GM23338 (cell line): ENCODE measurements at regions not wholly inside any gene's neighbourhood (a gene's known extent, or its start where the extent isn't known, plus 50 kb on each side); places are given as distances from the start of the nearest gene placed in this dataset.

Experiments used
- ATAC-seq: fragments of 200-7000 bp; cut with Tn5 transposase; 3 replicates; pipeline ENCODE4 v1.9.1; 2020
- DNase-seq: peaks from one replicate; pipeline ENCODE4 v3.0.0-alpha.2; 2015; ENCODE audit warnings: low spot score
- H2AFZ ChIP-seq: fragments of 200-600 bp; sonication (generic); 2 replicates; pipeline ENCODE4 v1.8.0; 2016; ENCODE audit warnings: antibody characterized with exemption, mild to moderate bottlenecking, moderate library complexity
- H3F3A ChIP-seq: fragments of 200-600 bp; sonication (generic); replicated peaks from 2 replicates; pipeline ENCODE4 v1.8.0; 2017; ENCODE audit warnings: antibody characterized with exemption, mixed run types, low read depth
- H3K27ac ChIP-seq: fragments of 200-600 bp; sonication (generic); 2 replicates; pipeline ENCODE4 v1.6.1; 2016; ENCODE audit warnings: low read depth
- H3K27me3 ChIP-seq: fragments of 200-600 bp; sonication (generic); 2 replicates; pipeline ENCODE4 v1.8.0; 2016; ENCODE audit warnings: mild to moderate bottlenecking, mixed run types, moderate library complexity; ENCODE audit not compliant: insufficient read depth
- H3K36me3 ChIP-seq: fragments of 200-600 bp; sonication (generic); 2 replicates; pipeline ENCODE4 v1.8.0; 2016; ENCODE audit warnings: mild to moderate bottlenecking; ENCODE audit not compliant: insufficient read depth
- H3K4me1 ChIP-seq: fragments of 200-600 bp; sonication (generic); 2 replicates; pipeline ENCODE4 v1.8.0; 2016; ENCODE audit warnings: mild to moderate bottlenecking, moderate library complexity; ENCODE audit not compliant: insufficient read depth
- H3K4me2 ChIP-seq: fragments of 200-600 bp; sonication (generic); 2 replicates; pipeline ENCODE4 v1.7.1; 2017; ENCODE audit warnings: mixed run types
- H3K4me3 ChIP-seq: fragments of 200-600 bp; sonication (generic); 2 replicates; pipeline ENCODE4 v1.6.1; 2016; ENCODE audit warnings: mixed run types
- H3K79me2 ChIP-seq: fragments of 200-600 bp; sonication (generic); replicated peaks from 2 replicates; pipeline ENCODE4 v1.8.0; 2017; ENCODE audit warnings: mild to moderate bottlenecking; ENCODE audit not compliant: insufficient read depth
- H3K9me2 ChIP-seq: fragments of 200-600 bp; sonication (generic); 2 replicates; pipeline ENCODE4 v1.8.0; 2017; ENCODE audit not compliant: insufficient read depth
- H4K20me1 ChIP-seq: fragments of 200-600 bp; sonication (generic); replicated peaks from 2 replicates; pipeline ENCODE4 v1.8.0; 2017; ENCODE audit warnings: mild to moderate bottlenecking; ENCODE audit not compliant: insufficient read depth
- H3K27ac Mint-ChIP-seq: 2 replicates; pipeline ENCODE4 v1.8.0; 2020; ENCODE audit warnings: inconsistent platforms, mild to moderate bottlenecking, moderate library complexity, mixed read lengths
- H3K27me3 Mint-ChIP-seq: 3 replicates; pipeline ENCODE4 v1.8.0; 2022; ENCODE audit warnings: low read depth, mild to moderate bottlenecking, moderate library complexity, mixed read lengths, inconsistent platforms; ENCODE audit not compliant: insufficient read depth, poor library complexity
- H3K36me3 Mint-ChIP-seq: 3 replicates; pipeline ENCODE4 v1.8.0; 2021; ENCODE audit warnings: low read depth, mild to moderate bottlenecking, inconsistent platforms, moderate library complexity, mixed read lengths
- H3K4me1 Mint-ChIP-seq: 3 replicates; pipeline ENCODE4 v1.8.0; 2020; ENCODE audit warnings: mild to moderate bottlenecking, inconsistent platforms, mixed read lengths
- H3K4me3 Mint-ChIP-seq: 3 replicates; pipeline ENCODE4 v1.8.0; 2021; ENCODE audit warnings: moderate library complexity, mild to moderate bottlenecking, inconsistent platforms, mixed read lengths
- H3K9me3 Mint-ChIP-seq: 3 replicates; pipeline ENCODE4 v1.8.0; 2020; ENCODE audit warnings: moderate library complexity, mild to moderate bottlenecking, inconsistent platforms, mixed read lengths
- CREB1 ChIP-seq: fragments of 250-450 bp; sonication (Bioruptor Pico); IDR thresholded peaks from 2 replicates; pipeline ENCODE4 v1.5.0; 2020; ENCODE audit warnings: low read depth, mild to moderate bottlenecking, moderate library complexity
- EZH2 ChIP-seq: fragments of 200-600 bp; sonication (generic); IDR thresholded peaks from one replicate; pipeline ENCODE4 v1.8.0; 2017; ENCODE audit warnings: antibody characterized with exemption, mild to moderate bottlenecking, low read depth; ENCODE audit not compliant: unreplicated experiment
- EZH2phosphoT487 ChIP-seq: fragments of 200-600 bp; sonication (generic); IDR thresholded peaks from one replicate; pipeline ENCODE4 v1.8.1; 2018; ENCODE audit warnings: antibody characterized with exemption; ENCODE audit not compliant: unreplicated experiment
- JUNB ChIP-seq: IDR thresholded peaks from one replicate; pipeline ENCODE4 v1.6.1; 2016; ENCODE audit warnings: antibody characterized with exemption; ENCODE audit not compliant: unreplicated experiment
- NANOG ChIP-seq: IDR thresholded peaks from 2 replicates; pipeline ENCODE4 v1.6.1; 2016; ENCODE audit warnings: antibody characterized with exemption, borderline replicate concordance
- POLR2AphosphoS5 ChIP-seq: IDR thresholded peaks from 2 replicates; pipeline ENCODE4 v1.6.1; 2016; ENCODE audit warnings: antibody characterized with exemption, low read depth
- STAT1 ChIP-seq: IDR thresholded peaks from one replicate; pipeline ENCODE4 v1.6.1; 2016; ENCODE audit warnings: antibody characterized with exemption; ENCODE audit not compliant: unreplicated experiment
- ZNF114 ChIP-seq: fragments of 250-450 bp; sonication (Bioruptor Pico); IDR thresholded peaks from 2 replicates; pipeline ENCODE4 v1.5.0; 2020; ENCODE audit warnings: mild to moderate bottlenecking, moderate library complexity
- ZNF331 ChIP-seq: fragments of 250-450 bp; sonication (Bioruptor Pico); IDR thresholded peaks from 2 replicates; pipeline ENCODE4 v1.5.0; 2020; ENCODE audit warnings: low read depth, mild to moderate bottlenecking, moderate library complexity
- TF ChIP-seq, protein P1 (sequence below): IDR thresholded peaks from one replicate; pipeline ENCODE4 v1.6.1; 2018; ENCODE audit warnings: antibody characterized with exemption; ENCODE audit not compliant: unreplicated experiment
- TF ChIP-seq, protein P2 (sequence below), 2 experiments: fragments of 200-600 bp in 1 of 2; sonication (generic) in 1 of 2; conservative IDR thresholded peaks; 2 replicates each; pipeline versions ENCODE4 v1.5.1 to v1.6.1; 2016 to 2017; ENCODE audit warnings: antibody characterized with exemption in 2 of 2, low read depth in 2 of 2, mild to moderate bottlenecking in 2 of 2, moderate library complexity in 1 of 2
- TF ChIP-seq, protein P3 (sequence below): IDR thresholded peaks from 2 replicates; pipeline ENCODE4 v1.6.1; 2016; ENCODE audit warnings: antibody characterized with exemption

DNA sequence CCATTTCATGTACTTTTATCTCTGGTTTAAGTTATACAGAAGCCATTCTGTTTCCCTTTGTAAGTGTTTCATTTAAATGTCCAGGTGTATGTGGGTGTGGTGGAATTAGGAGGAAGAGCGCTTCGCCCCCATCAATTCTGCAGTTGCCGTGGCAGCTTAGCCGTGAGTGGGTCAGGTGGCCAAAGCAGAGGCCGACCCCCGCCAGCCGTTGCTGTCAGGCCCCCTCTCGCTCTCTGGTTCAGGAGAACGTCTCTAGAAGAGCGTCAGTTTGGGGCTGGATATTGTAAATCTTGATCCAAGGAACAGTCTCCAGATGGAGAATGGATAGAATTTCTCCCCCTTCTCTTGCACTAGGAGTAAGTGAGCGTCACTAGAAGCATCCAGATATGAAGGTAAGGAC lies 367.4 kb downstream of the FOXA2 start:
- Histone ChIP-seq H3K27ac (no peak overlapping the region), H3K4me2 (no peak overlapping the region), H3K79me2 (no peaks in the 10 kb centered on the region), H3K36me3 (no peaks in the 10 kb centered on the region), H3K9me2 (no peaks in the 10 kb centered on the region), H3F3A (no peaks in the 10 kb centered on the region), H3K4me1 (peaks cover 33% of the 10 kb centered on the region), H3K4me3 (no peak overlapping the region), H3K27me3 (no peaks in the 10 kb centered on the region), H2AFZ (0 out of 2 replicates have a peak overlapping the region, but pooled peaks have one; percentile 45), H4K20me1 (no peaks in the 10 kb centered on the region)
- ATAC-seq = peak; percentile 25; the same call in 1 of the 3 replicates
- peaks cover 16% of the 10 kb centered on the region for H3K4me1 Mint-ChIP-seq
- TF ChIP-seq, protein P1, sequence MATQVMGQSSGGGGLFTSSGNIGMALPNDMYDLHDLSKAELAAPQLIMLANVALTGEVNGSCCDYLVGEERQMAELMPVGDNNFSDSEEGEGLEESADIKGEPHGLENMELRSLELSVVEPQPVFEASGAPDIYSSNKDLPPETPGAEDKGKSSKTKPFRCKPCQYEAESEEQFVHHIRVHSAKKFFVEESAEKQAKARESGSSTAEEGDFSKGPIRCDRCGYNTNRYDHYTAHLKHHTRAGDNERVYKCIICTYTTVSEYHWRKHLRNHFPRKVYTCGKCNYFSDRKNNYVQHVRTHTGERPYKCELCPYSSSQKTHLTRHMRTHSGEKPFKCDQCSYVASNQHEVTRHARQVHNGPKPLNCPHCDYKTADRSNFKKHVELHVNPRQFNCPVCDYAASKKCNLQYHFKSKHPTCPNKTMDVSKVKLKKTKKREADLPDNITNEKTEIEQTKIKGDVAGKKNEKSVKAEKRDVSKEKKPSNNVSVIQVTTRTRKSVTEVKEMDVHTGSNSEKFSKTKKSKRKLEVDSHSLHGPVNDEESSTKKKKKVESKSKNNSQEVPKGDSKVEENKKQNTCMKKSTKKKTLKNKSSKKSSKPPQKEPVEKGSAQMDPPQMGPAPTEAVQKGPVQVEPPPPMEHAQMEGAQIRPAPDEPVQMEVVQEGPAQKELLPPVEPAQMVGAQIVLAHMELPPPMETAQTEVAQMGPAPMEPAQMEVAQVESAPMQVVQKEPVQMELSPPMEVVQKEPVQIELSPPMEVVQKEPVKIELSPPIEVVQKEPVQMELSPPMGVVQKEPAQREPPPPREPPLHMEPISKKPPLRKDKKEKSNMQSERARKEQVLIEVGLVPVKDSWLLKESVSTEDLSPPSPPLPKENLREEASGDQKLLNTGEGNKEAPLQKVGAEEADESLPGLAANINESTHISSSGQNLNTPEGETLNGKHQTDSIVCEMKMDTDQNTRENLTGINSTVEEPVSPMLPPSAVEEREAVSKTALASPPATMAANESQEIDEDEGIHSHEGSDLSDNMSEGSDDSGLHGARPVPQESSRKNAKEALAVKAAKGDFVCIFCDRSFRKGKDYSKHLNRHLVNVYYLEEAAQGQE = no peak
- TF ChIP-seq, protein P2, sequence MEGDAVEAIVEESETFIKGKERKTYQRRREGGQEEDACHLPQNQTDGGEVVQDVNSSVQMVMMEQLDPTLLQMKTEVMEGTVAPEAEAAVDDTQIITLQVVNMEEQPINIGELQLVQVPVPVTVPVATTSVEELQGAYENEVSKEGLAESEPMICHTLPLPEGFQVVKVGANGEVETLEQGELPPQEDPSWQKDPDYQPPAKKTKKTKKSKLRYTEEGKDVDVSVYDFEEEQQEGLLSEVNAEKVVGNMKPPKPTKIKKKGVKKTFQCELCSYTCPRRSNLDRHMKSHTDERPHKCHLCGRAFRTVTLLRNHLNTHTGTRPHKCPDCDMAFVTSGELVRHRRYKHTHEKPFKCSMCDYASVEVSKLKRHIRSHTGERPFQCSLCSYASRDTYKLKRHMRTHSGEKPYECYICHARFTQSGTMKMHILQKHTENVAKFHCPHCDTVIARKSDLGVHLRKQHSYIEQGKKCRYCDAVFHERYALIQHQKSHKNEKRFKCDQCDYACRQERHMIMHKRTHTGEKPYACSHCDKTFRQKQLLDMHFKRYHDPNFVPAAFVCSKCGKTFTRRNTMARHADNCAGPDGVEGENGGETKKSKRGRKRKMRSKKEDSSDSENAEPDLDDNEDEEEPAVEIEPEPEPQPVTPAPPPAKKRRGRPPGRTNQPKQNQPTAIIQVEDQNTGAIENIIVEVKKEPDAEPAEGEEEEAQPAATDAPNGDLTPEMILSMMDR (conservative IDR thresholded peaks at IDR 0.05; ENCODE audit: low read depth in 2 of 2) = no peak
- TF ChIP-seq ZNF331 (CRISPR knock-in tag) (no peak), CREB1 (CRISPR knock-in tag) (no peak), NANOG (no peak), STAT1 (no peak), EZH2phosphoT487 (no peak), ZNF114 (CRISPR knock-in tag) (no peak)
- TF ChIP-seq, protein P3, sequence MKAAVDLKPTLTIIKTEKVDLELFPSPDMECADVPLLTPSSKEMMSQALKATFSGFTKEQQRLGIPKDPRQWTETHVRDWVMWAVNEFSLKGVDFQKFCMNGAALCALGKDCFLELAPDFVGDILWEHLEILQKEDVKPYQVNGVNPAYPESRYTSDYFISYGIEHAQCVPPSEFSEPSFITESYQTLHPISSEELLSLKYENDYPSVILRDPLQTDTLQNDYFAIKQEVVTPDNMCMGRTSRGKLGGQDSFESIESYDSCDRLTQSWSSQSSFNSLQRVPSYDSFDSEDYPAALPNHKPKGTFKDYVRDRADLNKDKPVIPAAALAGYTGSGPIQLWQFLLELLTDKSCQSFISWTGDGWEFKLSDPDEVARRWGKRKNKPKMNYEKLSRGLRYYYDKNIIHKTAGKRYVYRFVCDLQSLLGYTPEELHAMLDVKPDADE = no peak
- no peaks in the 10 kb centered on the region for H3K9me3 Mint-ChIP-seq
- no peak overlapping the region for H3K27ac Mint-ChIP-seq
- H3K4me3 Mint-ChIP-seq = no peak overlapping the region
- no peak for DNase-seq
- H3K36me3 Mint-ChIP-seq = no peaks in the 10 kb centered on the region
- H3K27me3 Mint-ChIP-seq = peaks cover 1% of the 10 kb centered on the region

DNA sequence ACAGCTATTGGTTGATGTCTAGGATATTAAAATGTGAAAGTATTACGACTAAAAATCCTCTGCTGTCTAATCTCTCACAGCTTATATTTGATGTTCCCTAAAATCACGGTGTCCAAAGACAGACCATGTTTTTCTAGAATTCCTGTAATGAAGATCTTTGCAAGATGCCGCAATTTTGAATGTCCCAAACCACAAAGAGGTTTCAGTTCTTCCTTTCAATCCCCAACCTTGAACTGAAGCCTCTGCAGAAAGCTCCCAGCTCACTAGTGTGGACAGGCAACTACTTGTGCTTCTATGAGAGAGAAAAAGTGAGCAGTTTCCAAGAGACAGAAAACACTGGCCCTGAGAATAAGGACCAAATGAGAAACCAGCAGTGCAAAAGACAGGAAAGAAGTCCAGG lies 370.1 kb downstream of the FOXA2 start:
- H2AFZ ChIP-seq = peak overlapping the region; percentile 83
- no peak for ATAC-seq
- H3K36me3 Mint-ChIP-seq = no peaks in the 10 kb centered on the region
- H3K36me3 ChIP-seq = no peaks in the 10 kb centered on the region
- H3K27me3 ChIP-seq = no peaks in the 10 kb centered on the region
- peaks cover 2% of the 10 kb centered on the region for H3K27me3 Mint-ChIP-seq
- no peaks in the 10 kb centered on the region for H4K20me1 ChIP-seq
- no peak overlapping the region for H3K27ac Mint-ChIP-seq
- H3K4me1 ChIP-seq = peaks cover 25% of the 10 kb centered on the region
- no peaks in the 10 kb centered on the region for H3K79me2 ChIP-seq
- no peak overlapping the region for H3K4me2 ChIP-seq
- H3K4me1 Mint-ChIP-seq = peaks cover 15% of the 10 kb centered on the region
- DNase-seq = no peak
- no peak overlapping the region for H3K4me3 ChIP-seq
- H3F3A ChIP-seq = no peaks in the 10 kb centered on the region
- no peak overlapping the region for H3K4me3 Mint-ChIP-seq
- peaks cover 1% of the 10 kb centered on the region; the same call in 1 of the 3 replicates for H3K9me3 Mint-ChIP-seq
- no peak overlapping the region for H3K27ac ChIP-seq
- no peaks in the 10 kb centered on the region for H3K9me2 ChIP-seq
- TF ChIP-seq EZH2 (no peak), STAT1 (no peak), NANOG (no peak), POLR2AphosphoS5 (no peak), EZH2phosphoT487 (no peak), JUNB (no peak), CREB1 (CRISPR knock-in tag) (no peak), ZNF114 (CRISPR knock-in tag) (no peak)
- TF ChIP-seq, protein P3 = no peak
- TF ChIP-seq, protein P2 (conservative IDR thresholded peaks at IDR 0.05; ENCODE audit: low read depth in 2 of 2) = no peak
